PC-9 (cell line): ENCODE measurements at regions not wholly inside any gene's neighbourhood (a gene's known extent, or its start where the extent isn't known, plus 50 kb on each side); places are given as distances from the start of the nearest gene placed in this dataset.

Experiments
- BruUV-seq: library from RNA; stranded (reverse); fragments of 400-500 nt; replicated peaks from 2 replicates; lab custom pipeline; 2021; lab: Mats Ljungman, UMichigan
- CTCF ChIA-PET: fragments of 300-600 bp; sonication (Branson Sonifier 250); formaldehyde crosslinking; loops from one replicate; lab custom pipeline; 2022; ENCODE audit warnings: antibody characterized with exemption; lab: Charles Lee
- POLR2A ChIA-PET: fragments of 300-600 bp; sonication (Branson Sonifier 250); formaldehyde crosslinking; loops from one replicate; lab custom pipeline; 2022; ENCODE audit warnings: antibody characterized with exemption; ENCODE audit not compliant: unreplicated experiment; lab: Charles Lee
- DNase-seq, 2 experiments: peaks; one replicate each; pipeline versions ENCODE4 v3.0.0 to v3.0.0-alpha.2; 2015 to 2022; ENCODE audit warnings: mixed read lengths in 1 of 2
- H2AFZ ChIP-seq: fragments of 200-600 bp; sonication (generic); 2 replicates; pipeline ENCODE4 v1.8.1; 2017; ENCODE audit warnings: antibody characterized with exemption
- H3F3A ChIP-seq: fragments of 200-600 bp; sonication (generic); 2 replicates; pipeline ENCODE4 v1.8.1; 2017; ENCODE audit warnings: antibody characterized with exemption, mild to moderate bottlenecking, low read depth; ENCODE audit not compliant: insufficient read depth
- H3K27ac ChIP-seq: fragments of 200-600 bp; sonication (generic); 2 replicates; pipeline ENCODE4 v1.6.1; 2016; ENCODE audit warnings: mixed run types
- H3K27me3 ChIP-seq: fragments of 200-600 bp; sonication (generic); 2 replicates; pipeline ENCODE4 v1.6.1; 2016; ENCODE audit warnings: low read depth, mixed run types; ENCODE audit not compliant: insufficient read depth
- H3K36me3 ChIP-seq: fragments of 200-600 bp; sonication (generic); 2 replicates; pipeline ENCODE4 v1.6.1; 2016; ENCODE audit warnings: low read depth, mixed run types
- H3K4me1 ChIP-seq: fragments of 200-600 bp; sonication (generic); replicated peaks from 2 replicates; pipeline ENCODE4 v1.6.1; 2016; ENCODE audit warnings: mixed run types; ENCODE audit not compliant: insufficient read depth
- H3K4me2 ChIP-seq: fragments of 200-600 bp; sonication (generic); 2 replicates; pipeline ENCODE4 v1.6.1; 2017; ENCODE audit warnings: mixed run types
- H3K4me3 ChIP-seq: fragments of 200-600 bp; sonication (generic); 2 replicates; pipeline ENCODE4 v1.6.1; 2016; ENCODE audit warnings: mixed run types
- H3K79me2 ChIP-seq: fragments of 200-600 bp; sonication (generic); 2 replicates; pipeline ENCODE4 v1.6.1; 2017; ENCODE audit warnings: low read depth, mixed run types
- H3K9me2 ChIP-seq: fragments of 200-600 bp; sonication (generic); 2 replicates; pipeline ENCODE4 v1.8.1; 2017; ENCODE audit warnings: mild to moderate bottlenecking; ENCODE audit not compliant: insufficient read depth
- H3K9me3 ChIP-seq: fragments of 200-600 bp; sonication (generic); 2 replicates; pipeline ENCODE4 v1.8.1; 2016; ENCODE audit warnings: low read depth; ENCODE audit not compliant: insufficient read depth
- H4K20me1 ChIP-seq: fragments of 200-600 bp; sonication (generic); 2 replicates; pipeline ENCODE4 v1.8.1; 2017; ENCODE audit not compliant: insufficient read depth
- CTCF ChIP-seq: fragments of 200-600 bp; sonication (generic); conservative IDR thresholded peaks from 2 replicates; pipeline ENCODE4 v1.6.1; 2017; ENCODE audit warnings: mixed run types, antibody characterized with exemption, mild to moderate bottlenecking, moderate library complexity
- EZH2 ChIP-seq: fragments of 200-600 bp; sonication (generic); IDR thresholded peaks from 2 replicates; pipeline ENCODE4 v1.8.0; 2017; ENCODE audit warnings: antibody characterized with exemption, low read depth
- intact Hi-C: fragments of 100-400 bp; cut with micrococcal nuclease; formaldehyde crosslinking; loops from one replicate; pipeline ENCODE4 v1.10.0; 2022; ENCODE audit not compliant: unreplicated experiment

DNA sequence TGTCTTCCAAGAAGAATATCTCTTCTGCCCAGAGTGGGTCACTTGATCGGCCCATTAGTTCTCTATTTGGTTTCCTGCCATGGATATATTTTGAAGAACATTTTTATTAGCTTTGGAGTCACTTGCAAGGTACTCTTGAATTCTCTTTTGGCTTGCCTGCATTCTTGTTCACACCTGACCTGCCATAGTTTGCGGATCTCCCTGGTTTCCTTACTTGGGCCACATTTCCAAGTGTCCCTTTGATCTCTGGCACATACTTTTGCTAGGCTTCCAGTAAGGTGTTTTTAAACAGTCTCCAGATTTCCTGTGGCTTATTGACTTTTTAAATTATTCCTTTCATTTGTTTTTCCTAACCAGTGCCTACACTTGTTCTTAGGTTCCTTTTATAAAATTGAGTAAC is 488.5 kb upstream of the MDFIC2 start:
- ChIA-PET POLR2A (interaction anchor here (0.6 kb wide), 1 partner anchor 52 kb away, joined by 3 read pairs; no protein-coding TSS in a partner anchor), CTCF (no interaction called here)
- no peak overlapping the region for H3K27ac ChIP-seq
- no TSS peak for BruUV-seq
- no peaks in the 10 kb centered on the region for H3K4me1 ChIP-seq
- no peaks in the 10 kb centered on the region for H3K36me3 ChIP-seq
- no peaks in the 10 kb centered on the region for H3F3A ChIP-seq
- H4K20me1 ChIP-seq: no peaks in the 10 kb centered on the region
- no peaks in the 10 kb centered on the region for H3K79me2 ChIP-seq
- DNase-seq: no peak
- no peaks in the 10 kb centered on the region; the same call in 1 of the 2 replicates for H3K27me3 ChIP-seq
- H3K4me3 ChIP-seq: no peak overlapping the region
- no peak overlapping the region for H3K4me2 ChIP-seq
- intact Hi-C loops: no loop called here
- no peaks in the 10 kb centered on the region for H3K9me3 ChIP-seq
- no peaks in the 10 kb centered on the region for H3K9me2 ChIP-seq
- H2AFZ ChIP-seq: no peak overlapping the region
- TF ChIP-seq CTCF (no peak), EZH2 (no peak)

DNA sequence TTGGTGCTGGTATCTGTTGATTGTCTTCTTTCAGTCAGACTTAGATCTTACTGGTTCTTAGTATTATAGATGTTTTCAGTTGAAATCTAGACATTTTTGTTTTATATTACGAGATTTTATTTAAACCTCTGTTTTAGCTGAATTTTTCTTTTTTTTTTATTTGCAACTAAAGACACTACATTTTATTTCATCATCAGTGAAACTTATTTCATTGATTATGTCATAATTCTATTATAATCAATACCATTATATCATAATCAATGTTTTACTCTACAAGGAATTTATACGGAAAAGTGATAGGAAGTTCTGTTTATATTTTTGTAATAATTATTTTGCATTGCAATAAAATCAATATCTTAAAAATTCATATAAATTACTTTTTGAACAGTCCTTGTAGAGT is 477.4 kb upstream of the MDFIC2 start:
- ChIA-PET CTCF (no interaction called here), POLR2A (no interaction called here)
- intact Hi-C loops: no loop called here
- no peaks in the 10 kb centered on the region for H3K4me1 ChIP-seq
- H3K4me3 ChIP-seq: no peak overlapping the region
- no peaks in the 10 kb centered on the region for H3K27me3 ChIP-seq
- H3K79me2 ChIP-seq: no peaks in the 10 kb centered on the region
- H3K27ac ChIP-seq: no peak overlapping the region
- no peaks in the 10 kb centered on the region for H3K36me3 ChIP-seq
- no TSS peak for BruUV-seq
- H2AFZ ChIP-seq: no peak overlapping the region
- TF ChIP-seq CTCF (no peak), EZH2 (no peak)
- no peaks in the 10 kb centered on the region for H3K9me2 ChIP-seq
- H4K20me1 ChIP-seq: no peaks in the 10 kb centered on the region
- DNase-seq: no peak
- no peaks in the 10 kb centered on the region for H3F3A ChIP-seq
- H3K9me3 ChIP-seq: no peaks in the 10 kb centered on the region
- H3K4me2 ChIP-seq: no peak overlapping the region

DNA sequence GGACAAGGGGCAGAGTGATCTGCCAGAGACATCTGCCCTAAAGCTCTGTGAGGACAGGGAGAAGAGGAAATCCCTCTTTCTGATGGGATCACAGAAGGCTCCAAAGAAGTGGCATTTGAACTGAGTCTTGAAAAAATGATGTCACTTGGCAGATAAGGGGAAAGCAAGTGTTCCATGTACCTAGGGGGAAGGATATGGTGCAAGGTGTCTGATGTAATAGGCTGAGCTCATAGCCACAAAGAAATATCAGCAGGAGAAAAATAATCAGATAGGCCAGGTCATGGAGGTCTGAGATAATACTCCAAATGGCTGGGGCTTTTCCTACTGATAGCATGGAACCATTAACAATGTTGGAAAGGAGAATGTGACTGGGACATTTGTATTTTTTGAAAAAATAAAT is 468.4 kb upstream of the MDFIC2 start:
- BruUV-seq: no TSS peak
- H3K36me3 ChIP-seq: no peaks in the 10 kb centered on the region
- no peaks in the 10 kb centered on the region for H4K20me1 ChIP-seq
- TF ChIP-seq CTCF: no peak
- no peak for TF ChIP-seq EZH2
- H3K79me2 ChIP-seq: no peaks in the 10 kb centered on the region
- no peaks in the 10 kb centered on the region for H3K9me3 ChIP-seq
- H3K9me2 ChIP-seq: no peaks in the 10 kb centered on the region
- POLR2A ChIA-PET: no interaction called here
- intact Hi-C loops: no loop called here
- H3K27me3 ChIP-seq: no peaks in the 10 kb centered on the region
- H2AFZ ChIP-seq: no peak overlapping the region
- H3K4me2 ChIP-seq: no peak overlapping the region
- no peak overlapping the region for H3K4me3 ChIP-seq
- H3K27ac ChIP-seq: no peak overlapping the region
- DNase-seq: no peak
- H3F3A ChIP-seq: no peaks in the 10 kb centered on the region
- CTCF ChIA-PET: no interaction called here
- H3K4me1 ChIP-seq: no peaks in the 10 kb centered on the region
